Heart left ventricle (tissue), 16 donors: ENCODE measurements at regions not wholly inside any gene's neighbourhood (a gene's known extent, or its start where the extent isn't known, plus 50 kb on each side); places are given as distances from the start of the nearest gene placed in this dataset.

Source experiments
- ATAC-seq, 4 donors: fragments of 200-7000 bp; cut with Tn5 transposase; one replicate each; pipeline ENCODE4 v1.9.1; 2020 to 2022; ENCODE audit warnings: moderate library complexity in 4 of 4, mild to moderate bottlenecking in 3 of 4, moderate number of reproducible peaks in 1 of 4
- DNase-seq, 5 donors: peaks; one replicate each; pipeline ENCODE4 v3.0.0-alpha.2; 2020
- H3K27ac ChIP-seq, 12 donors: fragments of 200-600 bp; sonication (generic) in 4 of 12; one replicate each; pipeline versions ENCODE4 v1.5.0 to v1.8.0; 2016 to 2022; ENCODE audit warnings: mild to moderate bottlenecking in 2 of 12
- H3K27me3 ChIP-seq, 9 donors: fragments of 200-600 bp; sonication (generic) in 2 of 9; one replicate each; pipeline versions ENCODE4 v1.5.1 to v1.8.0; 2016 to 2022; ENCODE audit warnings: mild to moderate bottlenecking in 3 of 9
- H3K36me3 ChIP-seq, 9 donors: fragments of 200-600 bp; sonication (generic) in 2 of 9; one replicate each; pipeline versions ENCODE4 v1.5.0 to v1.8.0; 2018 to 2022; ENCODE audit warnings: mild to moderate bottlenecking in 2 of 9
- H3K4me1 ChIP-seq, 12 donors: fragments of 200-600 bp; sonication (generic) in 4 of 12; one replicate each; pipeline versions ENCODE4 v1.5.0 to v1.8.0; 2016 to 2022; ENCODE audit warnings: mild to moderate bottlenecking in 3 of 12
- H3K4me3 ChIP-seq, 12 donors: fragments of 200-600 bp; sonication (generic) in 4 of 12; one replicate each; pipeline versions ENCODE4 v1.5.0 to v1.8.0; 2017 to 2022; ENCODE audit warnings: mild to moderate bottlenecking in 9 of 12, moderate library complexity in 4 of 12
- H3K9me3 ChIP-seq, 12 donors: fragments of 200-600 bp; sonication (generic) in 4 of 12; one replicate each; pipeline versions ENCODE4 v1.5.0 to v1.8.0; 2016 to 2022; ENCODE audit warnings: mild to moderate bottlenecking in 1 of 12
- POLR2A ChIP-seq, 2 donors: fragments of 450-650 bp; IDR thresholded peaks; one replicate each; pipeline ENCODE4 v1.6.1; 2017; ENCODE audit warnings: antibody characterized with exemption in 2 of 2, mild to moderate bottlenecking in 2 of 2, moderate library complexity in 2 of 2
- WGBS, 4 donors: extraction: QIAGEN DNeasy Blood & Tissue Kit in 2 of 4; methylation state at CpG; one replicate each; pipeline versions ENCODE4 v1.1.5 to v1.1.7; 2013 to 2018; 5-methylcytosine and 5-hydroxymethylcytosine counted together
- intact Hi-C, 10 donors: fragments of 100-400 bp; cut with DNase I; formaldehyde crosslinking; loops; one replicate each; pipeline versions ENCODE4 v1.11.1 to v1.14.2; 2022
- TF ChIP-seq, protein P1 (sequence below), 12 donors: fragments of 200-600 bp; sonication (generic) in 4 of 12; IDR thresholded peaks; one replicate each; pipeline versions ENCODE4 v1.5.0 to v1.8.0; 2018 to 2022; ENCODE audit warnings: antibody characterized with exemption in 12 of 12, mild to moderate bottlenecking in 5 of 12
- donor health status: ischemic (EF 13 %, LVEDD 7.1; RV severe dilation, severe dysfunction).
- donor health status: healthy with polysubstance abuse.
- donor health status: DM: no; HTN: yes; CAD: no.
- donor health status: DM: no; HTN: no; CAD: no.
- donor health status: ischemic (EF 25% LVEDD 6.9; RV normal size, moderate dysfunction).
- donor health status: ischemic (EF 25% LVEDD 5.7; RV mildly dilated, moderate dysfunction).
- donor health status: healthy.
- donor health status: DM: yes; HTN: yes; CAD: no.
- donor health status: ischemic (EF 35%, LVEDD 5.7; RV mildly dilated, moderate dysfunction).
- donor health status: nonischemic (EF 11% LVEDD 7.7; RV severe dilation, severe dysfunction).
- donor health status: DM: yes; HTN: yes; CAD: no.
- donor health status: PGD.
- donor health status: ischemic (EF 29% LVEDD 5.4; RV normal size, mild dysfunction).
- donor health status: nonischemic (EF 23%, LVEDD 6.1; RV moderate dilation, normal function).

DNA sequence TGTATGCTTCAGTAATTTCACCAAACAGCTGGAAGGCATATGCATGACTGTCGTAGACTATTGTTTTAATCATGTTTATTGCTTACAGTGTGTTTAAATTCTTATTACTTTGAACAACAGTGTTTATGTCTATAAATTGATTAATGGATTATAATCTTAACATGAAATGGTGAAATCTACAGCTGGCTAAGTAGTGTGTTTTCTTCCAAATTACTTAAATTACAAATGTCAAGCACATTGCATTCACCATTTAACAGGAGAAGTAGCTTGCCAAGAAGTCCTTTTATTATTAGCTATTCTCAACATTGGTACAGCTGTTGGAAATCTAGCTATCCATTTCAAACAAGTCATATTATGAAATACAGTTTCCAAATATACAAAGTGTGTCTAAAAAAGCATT, 849.3 kb upstream of the PCDH10 start:
- H3K4me1 ChIP-seq: no peaks in the 10 kb centered on the region
- DNase-seq (no peak), ATAC-seq (no peak)
- intact Hi-C loops: no loop called here
- H3K27me3 ChIP-seq: no peaks in the 10 kb centered on the region
- TF ChIP-seq POLR2A (IDR thresholded peaks at IDR 0.05): no peak
- TF ChIP-seq, protein P1, sequence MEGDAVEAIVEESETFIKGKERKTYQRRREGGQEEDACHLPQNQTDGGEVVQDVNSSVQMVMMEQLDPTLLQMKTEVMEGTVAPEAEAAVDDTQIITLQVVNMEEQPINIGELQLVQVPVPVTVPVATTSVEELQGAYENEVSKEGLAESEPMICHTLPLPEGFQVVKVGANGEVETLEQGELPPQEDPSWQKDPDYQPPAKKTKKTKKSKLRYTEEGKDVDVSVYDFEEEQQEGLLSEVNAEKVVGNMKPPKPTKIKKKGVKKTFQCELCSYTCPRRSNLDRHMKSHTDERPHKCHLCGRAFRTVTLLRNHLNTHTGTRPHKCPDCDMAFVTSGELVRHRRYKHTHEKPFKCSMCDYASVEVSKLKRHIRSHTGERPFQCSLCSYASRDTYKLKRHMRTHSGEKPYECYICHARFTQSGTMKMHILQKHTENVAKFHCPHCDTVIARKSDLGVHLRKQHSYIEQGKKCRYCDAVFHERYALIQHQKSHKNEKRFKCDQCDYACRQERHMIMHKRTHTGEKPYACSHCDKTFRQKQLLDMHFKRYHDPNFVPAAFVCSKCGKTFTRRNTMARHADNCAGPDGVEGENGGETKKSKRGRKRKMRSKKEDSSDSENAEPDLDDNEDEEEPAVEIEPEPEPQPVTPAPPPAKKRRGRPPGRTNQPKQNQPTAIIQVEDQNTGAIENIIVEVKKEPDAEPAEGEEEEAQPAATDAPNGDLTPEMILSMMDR (IDR thresholded peaks at IDR 0.05): no peak
- no peak overlapping the region for H3K27ac ChIP-seq
- 59 to 79% (median 74%) methylated on average over 1 of the region's 1 CpG for WGBS, 4 donors
- H3K9me3 ChIP-seq: no peaks in the 10 kb centered on the region
- no peaks in the 10 kb centered on the region for H3K36me3 ChIP-seq
- H3K4me3 ChIP-seq: no peak overlapping the region

DNA sequence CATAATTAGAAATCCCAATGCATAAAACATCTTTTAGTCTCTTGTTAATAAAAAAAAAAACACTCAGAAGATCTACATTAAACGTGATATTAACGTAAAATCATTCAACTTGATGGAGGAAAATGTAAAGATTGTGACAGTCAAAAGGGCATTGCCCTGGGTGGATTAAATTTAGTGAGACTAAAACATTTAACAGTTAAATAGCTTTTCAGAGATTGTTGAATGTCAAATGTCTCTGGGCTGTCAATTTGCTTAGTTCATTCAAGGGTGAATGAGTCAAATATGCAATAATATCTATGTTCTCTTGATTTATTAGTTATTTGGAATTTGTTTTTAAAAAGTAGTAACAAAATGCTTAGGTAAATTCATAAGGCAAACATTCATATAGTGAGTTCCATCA, 836.6 kb upstream of the PCDH10 start:
- TF ChIP-seq, protein P1 (IDR thresholded peaks at IDR 0.05): no peak
- no peak for TF ChIP-seq POLR2A (IDR thresholded peaks at IDR 0.05)
- H3K4me1 ChIP-seq: no peaks in the 10 kb centered on the region
- H3K36me3 ChIP-seq: no peaks in the 10 kb centered on the region
- no peak for DNase-seq
- no peak overlapping the region for H3K4me3 ChIP-seq
- 70 to 73% (median 72%) methylated on average over 2 of the region's 2 CpGs for WGBS, 4 donors
- H3K27ac ChIP-seq: no peak overlapping the region
- no peaks in the 10 kb centered on the region for H3K27me3 ChIP-seq
- no peak for ATAC-seq
- intact Hi-C loops: no loop called here
- H3K9me3 ChIP-seq: no peaks in the 10 kb centered on the region

DNA sequence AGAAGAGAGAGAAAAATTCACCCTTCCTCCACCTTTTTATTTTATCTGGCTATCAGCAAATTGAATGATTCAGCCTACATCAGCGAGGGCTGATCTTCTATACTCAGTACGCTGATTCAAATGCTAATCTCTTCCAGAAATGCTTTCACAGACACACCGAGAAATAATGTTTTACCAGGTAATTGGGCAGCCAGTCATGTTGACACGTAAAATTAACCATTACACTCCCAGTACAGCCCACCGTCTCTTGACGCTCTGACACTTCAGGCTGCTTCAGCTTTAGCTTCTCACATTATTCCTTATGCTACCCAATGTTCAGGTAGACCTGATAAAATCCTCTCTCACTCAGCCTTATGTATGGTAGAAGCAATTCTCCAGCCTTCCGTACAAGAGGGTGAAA, 835.2 kb upstream of the PCDH10 start:
- intact Hi-C loops: no loop called here
- Histone ChIP-seq H3K36me3 (no peaks in the 10 kb centered on the region), H3K9me3 (no peaks in the 10 kb centered on the region), H3K4me1 (no peaks in the 10 kb centered on the region), H3K27ac (no peak overlapping the region), H3K27me3 (no peaks in the 10 kb centered on the region), H3K4me3 (no peak overlapping the region)
- TF ChIP-seq, protein P1 (IDR thresholded peaks at IDR 0.05): no peak
- no peak for TF ChIP-seq POLR2A (IDR thresholded peaks at IDR 0.05)
- WGBS, 4 donors: 74 to 78% (median 76%) methylated on average over 7 of the region's 7 CpGs
- ATAC-seq (no peak), DNase-seq (no peak)

DNA sequence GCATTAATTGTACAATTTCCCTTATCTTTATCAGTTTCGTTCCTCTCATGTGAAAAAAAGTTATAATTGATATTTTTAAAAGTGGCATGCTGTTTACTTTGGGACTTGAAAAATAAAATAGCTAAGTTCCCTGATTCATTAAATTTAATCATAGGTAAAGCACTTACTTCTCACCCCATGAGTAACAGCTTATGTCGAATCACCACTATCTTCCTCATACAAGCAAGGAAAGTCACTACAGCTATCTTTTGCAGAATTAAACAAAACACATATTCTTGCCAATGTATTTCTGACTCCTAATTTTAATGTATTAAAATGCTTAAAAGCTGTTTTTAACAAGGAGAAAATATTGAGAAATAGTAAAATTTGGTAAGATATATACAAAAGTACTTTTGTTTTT, 832.4 kb upstream of the PCDH10 start:
- no peak overlapping the region for H3K4me3 ChIP-seq
- DNase-seq: no peak
- intact Hi-C loops: no loop called here
- WGBS, 4 donors: 84 to 87% (median 85%) methylated on average over 2 of the region's 2 CpGs
- no peaks in the 10 kb centered on the region for H3K4me1 ChIP-seq
- no peak for ATAC-seq
- H3K36me3 ChIP-seq: no peaks in the 10 kb centered on the region
- peaks cover 0 to 9% (median 0%) of the 10 kb centered on the region in 12 donors for H3K9me3 ChIP-seq
- H3K27me3 ChIP-seq: no peaks in the 10 kb centered on the region
- H3K27ac ChIP-seq: no peak overlapping the region
- TF ChIP-seq, protein P1 (IDR thresholded peaks at IDR 0.05): no peak
- no peak for TF ChIP-seq POLR2A (IDR thresholded peaks at IDR 0.05)
